ENCODE measurements at regions not wholly inside any gene's neighbourhood (a gene's known extent, or its start where the extent isn't known, plus 50 kb on each side); places are given as distances from the start of the nearest gene placed in this dataset.
"Not testable (repeated sequence)": the region's sequence is repeated elsewhere in the genome, so short reads cannot be mapped to it uniquely, and the experiment has no call there.

DNA sequence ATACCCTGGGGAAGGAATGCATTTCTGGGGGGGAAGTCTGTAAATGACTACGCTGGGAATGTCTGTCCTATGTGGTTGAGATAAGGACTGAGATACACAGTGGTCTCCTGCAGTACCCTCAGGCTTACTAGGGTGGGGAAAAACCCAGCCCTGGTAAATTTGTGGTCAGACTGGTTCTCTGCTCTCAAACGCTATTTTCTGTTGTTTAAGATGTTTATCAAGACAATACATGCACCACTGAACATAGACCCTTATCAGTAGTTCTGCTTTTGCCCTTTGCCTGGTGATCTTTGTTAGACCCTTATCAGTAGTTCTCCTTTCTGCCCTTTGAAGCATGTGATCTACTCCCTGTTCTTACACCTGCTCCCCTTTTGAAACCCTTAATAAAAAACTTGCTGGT lies 173.9 kb downstream of the SKIDA1 start:
- TF ChIP-seq, protein P1, sequence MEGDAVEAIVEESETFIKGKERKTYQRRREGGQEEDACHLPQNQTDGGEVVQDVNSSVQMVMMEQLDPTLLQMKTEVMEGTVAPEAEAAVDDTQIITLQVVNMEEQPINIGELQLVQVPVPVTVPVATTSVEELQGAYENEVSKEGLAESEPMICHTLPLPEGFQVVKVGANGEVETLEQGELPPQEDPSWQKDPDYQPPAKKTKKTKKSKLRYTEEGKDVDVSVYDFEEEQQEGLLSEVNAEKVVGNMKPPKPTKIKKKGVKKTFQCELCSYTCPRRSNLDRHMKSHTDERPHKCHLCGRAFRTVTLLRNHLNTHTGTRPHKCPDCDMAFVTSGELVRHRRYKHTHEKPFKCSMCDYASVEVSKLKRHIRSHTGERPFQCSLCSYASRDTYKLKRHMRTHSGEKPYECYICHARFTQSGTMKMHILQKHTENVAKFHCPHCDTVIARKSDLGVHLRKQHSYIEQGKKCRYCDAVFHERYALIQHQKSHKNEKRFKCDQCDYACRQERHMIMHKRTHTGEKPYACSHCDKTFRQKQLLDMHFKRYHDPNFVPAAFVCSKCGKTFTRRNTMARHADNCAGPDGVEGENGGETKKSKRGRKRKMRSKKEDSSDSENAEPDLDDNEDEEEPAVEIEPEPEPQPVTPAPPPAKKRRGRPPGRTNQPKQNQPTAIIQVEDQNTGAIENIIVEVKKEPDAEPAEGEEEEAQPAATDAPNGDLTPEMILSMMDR (IDR thresholded peaks at IDR 0.05 in 8 of 11, conservative IDR thresholded peaks at IDR 0.05 in 3 of 11) = not testable (repeated sequence)
- TF ChIP-seq POLR2A (IDR thresholded peaks at IDR 0.05) = not testable (repeated sequence)
